ENCODE measurements at regions not wholly inside any gene's neighbourhood (a gene's known extent, or its start where the extent isn't known, plus 50 kb on each side); places are given as distances from the start of the nearest gene placed in this dataset.

GRCh38 chr7:363626-364025, 73.7 kb downstream of the FOXL3 start:
- H3K27ac ChIP-seq: no peak overlapping the region
- no peaks in the 10 kb centered on the region for H3K36me3 ChIP-seq
- no peak overlapping the region for H3K4me3 ChIP-seq (replicated peaks in 1 of 3)
- WGBS, 2 donors: 79 to 89% methylated on average over 17 of the region's 20 CpGs
- H3K4me1 ChIP-seq: no peaks in the 10 kb centered on the region
- no peak for DNase-seq
- no peaks in the 10 kb centered on the region for H3K9me3 ChIP-seq
- TF ChIP-seq CTCF (IDR thresholded peaks at IDR 0.05) (no peak), POLR2A (IDR thresholded peaks at IDR 0.05) (no peak)
- intact Hi-C loops (cut with DNase I): no loop called here
- no peaks in the 10 kb centered on the region for H3K27me3 ChIP-seq

- 90 to 91% methylated on average over 11 of the region's 11 CpGs for WGBS, 2 donors
- no peak for DNase-seq
- no peaks in the 10 kb centered on the region for H3K4me1 ChIP-seq
- H3K27me3 ChIP-seq: no peaks in the 10 kb centered on the region
- H3K27ac ChIP-seq: no peak overlapping the region
- TF ChIP-seq POLR2A (IDR thresholded peaks at IDR 0.05): no peak
- no peaks in the 10 kb centered on the region for H3K36me3 ChIP-seq
- H3K9me3 ChIP-seq: no peaks in the 10 kb centered on the region
- intact Hi-C loops (cut with DNase I): no loop called here
- H3K4me3 ChIP-seq (replicated peaks in 1 of 3): no peak overlapping the region
Observed at GRCh38 chr7:364536-364935, 74.6 kb downstream of the FOXL3 start.

GRCh38 chr7:365593-365992, 75.6 kb downstream of the FOXL3 start:
- Histone ChIP-seq H3K4me3 (replicated peaks in 1 of 3) (no peak overlapping the region), H3K4me1 (no peaks in the 10 kb centered on the region), H3K9me3 (no peaks in the 10 kb centered on the region), H3K27ac (no peak overlapping the region), H3K36me3 (no peaks in the 10 kb centered on the region), H3K27me3 (no peaks in the 10 kb centered on the region)
- DNase-seq: no peak
- intact Hi-C loops (cut with DNase I): no loop called here
- WGBS, 2 donors: 87 to 91% methylated on average over 23 of the region's 23 CpGs
- TF ChIP-seq CTCF (IDR thresholded peaks at IDR 0.05) (no peak), POLR2A (IDR thresholded peaks at IDR 0.05) (no peak)

- intact Hi-C loops (cut with DNase I): no loop called here
- no peak for DNase-seq
- 52 to 55% methylated on average over 18 of the region's 18 CpGs for WGBS, 2 donors
Observed at GRCh38 chr7:366161-366803, 76.3 kb downstream of the FOXL3 start.

GRCh38 chr7:367351-367901, 77.5 kb downstream of the FOXL3 start:
- intact Hi-C loops (cut with DNase I): no loop called here
- no peak for DNase-seq
- WGBS, 2 donors: 77 to 78% methylated on average over 9 of the region's 9 CpGs

More at GRCh38 chr7:366161-366803, 76.3 kb downstream of the FOXL3 start:
- Histone ChIP-seq H3K27me3 (no peaks in the 10 kb centered on the region), H3K27ac (no peak overlapping the region), H3K36me3 (no peaks in the 10 kb centered on the region), H3K4me3 (replicated peaks in 1 of 3) (no peak overlapping the region), H3K9me3 (no peaks in the 10 kb centered on the region), H3K4me1 (no peaks in the 10 kb centered on the region)
- no peak for TF ChIP-seq CTCF (IDR thresholded peaks at IDR 0.05)

GRCh38 chr7:368651-369475, 78.9 kb downstream of the FOXL3 start:
- H3K36me3 ChIP-seq: no peaks in the 10 kb centered on the region
- no peaks in the 10 kb centered on the region for H3K9me3 ChIP-seq
- H3K4me3 ChIP-seq (replicated peaks in 1 of 3): no peak overlapping the region
- TF ChIP-seq CTCF (IDR thresholded peaks at IDR 0.05) (no peak), POLR2A (IDR thresholded peaks at IDR 0.05) (no peak)
- H3K4me1 ChIP-seq: no peaks in the 10 kb centered on the region
- no peak overlapping the region for H3K27ac ChIP-seq
- H3K27me3 ChIP-seq: no peaks in the 10 kb centered on the region
- 70 to 81% methylated on average over 22 to 37 of the region's 51 CpGs for WGBS, 2 donors
- intact Hi-C loops (cut with DNase I): no loop called here
- no peak for DNase-seq

More at GRCh38 chr7:367351-367901, 77.5 kb downstream of the FOXL3 start:
- Histone ChIP-seq H3K27me3 (no peaks in the 10 kb centered on the region), H3K36me3 (no peaks in the 10 kb centered on the region), H3K9me3 (no peaks in the 10 kb centered on the region), H3K4me1 (no peaks in the 10 kb centered on the region), H3K27ac (no peak overlapping the region), H3K4me3 (replicated peaks in 1 of 3) (no peak overlapping the region)
- no peak for TF ChIP-seq POLR2A (IDR thresholded peaks at IDR 0.05)

Data from thyroid gland (tissue), 4 donors.